Adrenal gland (tissue), 9 donors: ENCODE measurements at regions not wholly inside any gene's neighbourhood (a gene's known extent, or its start where the extent isn't known, plus 50 kb on each side); places are given as distances from the start of the nearest gene placed in this dataset.

Experiments
- DNase-seq, 7 donors: peaks; one replicate each; pipeline ENCODE4 v3.0.0-alpha.2; 2019 to 2020
- H3K27ac ChIP-seq, 5 donors: fragments of 200-600 bp; sonication (generic) in 4 of 5; 1 replicate in 3 of 5; 2 replicates in 2 of 5; pipeline versions ENCODE4 v1.5.1 to v1.8.0; 2016 to 2020; ENCODE audit warnings: mild to moderate bottlenecking in 1 of 5
- H3K27me3 ChIP-seq: fragments of 200-600 bp; 2 replicates; pipeline ENCODE4 v1.8.0; 2021
- H3K36me3 ChIP-seq, 2 donors: fragments of 200-600 bp; replicated peaks in 1 of 2; 1 replicate in 1 of 2; 2 replicates in 1 of 2; pipeline versions ENCODE4 v1.5.1 to v1.8.0; 2018 to 2022
- H3K4me1 ChIP-seq, 2 donors: fragments of 200-600 bp; replicated peaks in 1 of 2; 1 replicate in 1 of 2; 2 replicates in 1 of 2; pipeline versions ENCODE4 v1.5.1 to v1.8.0; 2018 to 2021
- H3K4me3 ChIP-seq, 4 donors: fragments of 200-600 bp; sonication (generic) in 3 of 4; one replicate each; pipeline ENCODE4 v1.5.1; 2016 to 2018
- H3K9me3 ChIP-seq, 3 donors: fragments of 200-600 bp; sonication (generic) in 1 of 3; replicated peaks in 1 of 3; 1 replicate in 2 of 3; 2 replicates in 1 of 3; pipeline versions ENCODE4 v1.5.1 to v1.8.0; 2016 to 2021
- POLR2A ChIP-seq, 2 donors: fragments of 450-650 bp; IDR thresholded peaks; one replicate each; pipeline ENCODE4 v1.6.1; 2017; ENCODE audit warnings: antibody characterized with exemption in 2 of 2, mild to moderate bottlenecking in 2 of 2, moderate library complexity in 1 of 2
- WGBS, 4 donors: extraction: QIAGEN DNeasy Blood & Tissue Kit in 2 of 4; methylation state at CpG; one replicate each; pipeline versions ENCODE4 v1.1.5 to v1.1.7; 2013 to 2017; 5-methylcytosine and 5-hydroxymethylcytosine counted together
- intact Hi-C, 2 donors: fragments of 100-400 bp; cut with DNase I; formaldehyde crosslinking; loops; one replicate each; pipeline versions ENCODE4 v1.14.1 to v1.15.0; 2022 to 2023
- TF ChIP-seq, protein P1 (sequence below), 6 experiments: fragments of 450-650 bp in 4 of 6; fragments of 200-600 bp in 2 of 6; sonication (generic) in 1 of 6; IDR thresholded peaks; 1 replicate in 5 of 6; 2 replicates in 1 of 6; pipeline versions ENCODE4 v1.5.1 to v1.8.0; 2016 to 2021; ENCODE audit warnings: antibody characterized with exemption in 6 of 6, mild to moderate bottlenecking in 2 of 6, moderate library complexity in 1 of 6
- donor health status: healthy with polysubstance abuse.
- donor health status: Bipolar disorder and iron deficiency.
- donor health status: DM: yes; HTN: yes; CAD: no.
- donor health status: DM: no; HTN: no; CAD: no.
- donor health status: DM: no; HTN: no; CAD: no.

DNA sequence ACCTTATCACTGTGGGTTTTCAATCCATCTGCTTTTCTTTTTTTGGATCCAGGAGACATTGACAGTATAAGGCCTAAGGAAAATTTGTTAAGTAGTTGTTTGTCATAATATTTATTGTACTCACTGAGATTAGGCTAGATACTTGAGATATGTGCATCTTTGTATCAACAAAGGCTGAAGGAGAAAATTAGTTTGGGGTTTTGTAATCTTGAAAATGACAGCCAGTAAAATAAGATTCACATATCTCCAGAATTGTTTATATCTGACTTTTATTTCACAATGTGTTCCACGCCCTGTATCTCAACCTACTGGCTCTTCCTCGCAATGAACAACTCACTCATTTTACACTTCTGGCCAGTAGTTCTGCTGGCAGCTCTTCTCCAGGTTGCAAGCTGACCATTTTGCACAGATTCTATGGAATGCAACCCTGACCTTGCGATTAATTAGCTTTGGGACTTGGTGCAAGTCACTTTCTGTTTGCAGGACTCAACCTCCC, 132.7 kb downstream of the GATA3 start:
- Histone ChIP-seq H3K4me3 (no peak overlapping the region), H3K27me3 (no peaks in the 10 kb centered on the region), H3K4me1 (no peaks in the 10 kb centered on the region), H3K9me3 (no peaks in the 10 kb centered on the region), H3K36me3 (no peaks in the 10 kb centered on the region), H3K27ac (no peak overlapping the region)
- TF ChIP-seq, protein P1, sequence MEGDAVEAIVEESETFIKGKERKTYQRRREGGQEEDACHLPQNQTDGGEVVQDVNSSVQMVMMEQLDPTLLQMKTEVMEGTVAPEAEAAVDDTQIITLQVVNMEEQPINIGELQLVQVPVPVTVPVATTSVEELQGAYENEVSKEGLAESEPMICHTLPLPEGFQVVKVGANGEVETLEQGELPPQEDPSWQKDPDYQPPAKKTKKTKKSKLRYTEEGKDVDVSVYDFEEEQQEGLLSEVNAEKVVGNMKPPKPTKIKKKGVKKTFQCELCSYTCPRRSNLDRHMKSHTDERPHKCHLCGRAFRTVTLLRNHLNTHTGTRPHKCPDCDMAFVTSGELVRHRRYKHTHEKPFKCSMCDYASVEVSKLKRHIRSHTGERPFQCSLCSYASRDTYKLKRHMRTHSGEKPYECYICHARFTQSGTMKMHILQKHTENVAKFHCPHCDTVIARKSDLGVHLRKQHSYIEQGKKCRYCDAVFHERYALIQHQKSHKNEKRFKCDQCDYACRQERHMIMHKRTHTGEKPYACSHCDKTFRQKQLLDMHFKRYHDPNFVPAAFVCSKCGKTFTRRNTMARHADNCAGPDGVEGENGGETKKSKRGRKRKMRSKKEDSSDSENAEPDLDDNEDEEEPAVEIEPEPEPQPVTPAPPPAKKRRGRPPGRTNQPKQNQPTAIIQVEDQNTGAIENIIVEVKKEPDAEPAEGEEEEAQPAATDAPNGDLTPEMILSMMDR (IDR thresholded peaks at IDR 0.05), result no peak
- no peak for TF ChIP-seq POLR2A (IDR thresholded peaks at IDR 0.05)
- no peak for DNase-seq
- WGBS, 4 donors, result 86 to 94% (median 92%) methylated on average over 3 of the region's 3 CpGs
- intact Hi-C loops, result no loop called here

DNA sequence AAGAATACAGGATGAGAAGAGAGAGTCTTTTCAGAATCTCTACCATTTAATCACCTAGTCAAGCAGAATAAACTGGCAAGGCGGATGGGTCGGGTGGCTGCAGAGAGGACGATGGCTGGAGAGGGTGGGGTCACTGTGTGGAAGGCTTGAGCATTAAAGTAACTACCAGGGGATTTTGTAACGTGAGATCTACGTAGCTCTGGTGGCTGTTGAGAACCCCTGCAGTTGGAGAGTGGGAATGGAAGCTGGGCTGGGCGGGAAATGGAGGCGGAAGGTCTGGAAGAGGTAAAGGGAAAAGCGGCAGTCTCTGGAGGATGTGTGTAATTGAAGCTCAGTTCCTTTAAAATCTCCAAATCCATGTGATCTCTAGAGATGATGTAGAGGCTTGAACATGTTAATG, 135.0 kb downstream of the GATA3 start:
- DNase-seq, result no peak
- H3K27ac ChIP-seq, result no peak overlapping the region
- WGBS, 4 donors, result 53 to 80% (median 71%) methylated on average over 8 of the region's 8 CpGs
- no peaks in the 10 kb centered on the region for H3K36me3 ChIP-seq
- intact Hi-C loops, result no loop called here
- TF ChIP-seq, protein P1 (IDR thresholded peaks at IDR 0.05), result no peak
- no peak for TF ChIP-seq POLR2A (IDR thresholded peaks at IDR 0.05)
- H3K4me1 ChIP-seq, result no peaks in the 10 kb centered on the region
- no peaks in the 10 kb centered on the region for H3K9me3 ChIP-seq
- no peak overlapping the region for H3K4me3 ChIP-seq
- H3K27me3 ChIP-seq, result no peaks in the 10 kb centered on the region

DNA sequence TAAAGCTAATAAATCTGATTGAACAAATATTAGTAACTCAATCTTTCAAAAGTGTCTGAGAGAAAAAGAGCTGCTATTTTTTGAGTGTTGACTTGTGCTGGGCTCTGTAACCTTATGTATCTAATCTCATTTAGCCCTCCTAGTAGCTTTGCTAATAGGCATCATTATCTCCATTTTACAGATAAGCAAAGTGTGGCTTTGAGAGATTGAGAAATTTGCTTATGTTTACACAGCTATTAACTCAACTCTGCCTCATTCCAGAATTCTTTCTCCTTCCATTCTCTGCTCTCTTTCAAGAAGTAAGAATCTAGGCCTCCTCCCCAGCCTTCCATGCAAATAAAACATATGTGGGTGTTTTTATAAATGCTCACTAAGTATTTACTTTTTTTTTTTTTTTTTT, 137.8 kb downstream of the GATA3 start:
- H3K27me3 ChIP-seq, result no peaks in the 10 kb centered on the region
- H3K4me1 ChIP-seq, result no peaks in the 10 kb centered on the region
- H3K27ac ChIP-seq, result no peak overlapping the region
- intact Hi-C loops, result no loop called here
- no peak overlapping the region for H3K4me3 ChIP-seq
- no peaks in the 10 kb centered on the region for H3K36me3 ChIP-seq
- H3K9me3 ChIP-seq, result no peaks in the 10 kb centered on the region
- DNase-seq, result no peak
- TF ChIP-seq, protein P1 (IDR thresholded peaks at IDR 0.05), result no peak
- TF ChIP-seq POLR2A (IDR thresholded peaks at IDR 0.05), result no peak

DNA sequence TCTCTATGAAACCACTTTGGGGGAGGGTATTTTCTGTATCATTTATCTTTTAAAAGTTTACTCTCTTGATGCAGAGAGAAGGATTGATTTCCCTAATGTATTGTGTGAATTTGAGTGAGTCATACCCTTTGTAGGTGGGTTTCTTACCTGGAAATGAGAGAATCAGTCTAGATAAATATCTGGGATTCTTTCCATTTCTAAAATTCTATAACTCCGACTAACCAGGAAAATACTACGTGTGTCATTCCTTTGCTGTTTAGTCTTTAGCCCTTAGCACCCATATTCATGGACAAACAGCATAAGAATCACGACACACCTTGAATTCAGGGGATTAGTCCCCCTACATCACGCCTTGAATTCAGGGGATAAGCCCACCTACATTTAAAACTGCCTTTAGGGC, 139.1 kb downstream of the GATA3 start:
- no peaks in the 10 kb centered on the region for H3K4me1 ChIP-seq
- H3K27ac ChIP-seq, result no peak overlapping the region
- H3K27me3 ChIP-seq, result no peaks in the 10 kb centered on the region
- H3K36me3 ChIP-seq, result no peaks in the 10 kb centered on the region
- 76 to 87% (median 85%) methylated on average over 4 of the region's 4 CpGs for WGBS, 4 donors
- TF ChIP-seq, protein P1 (IDR thresholded peaks at IDR 0.05), result no peak
- TF ChIP-seq POLR2A (IDR thresholded peaks at IDR 0.05), result no peak
- H3K4me3 ChIP-seq, result no peak overlapping the region
- intact Hi-C loops, result no loop called here
- H3K9me3 ChIP-seq, result no peaks in the 10 kb centered on the region
- DNase-seq, result no peak
